ENCODE measurements at regions not wholly inside any gene's neighbourhood (a gene's known extent, or its start where the extent isn't known, plus 50 kb on each side); places are given as distances from the start of the nearest gene placed in this dataset.

GRCh38 chr12:88273450-88273849 lies 131.3 kb downstream of the TMTC3 start:
- H3K27me3 ChIP-seq (ENCODE audit: control insufficient read depth, insufficient read depth, low read length), result no peaks in the 10 kb centered on the region
- no peaks in the 10 kb centered on the region for H3K79me1 ChIP-seq (ENCODE audit: low read depth in 1 of 2, low read length in 2 of 2)
- no peaks in the 10 kb centered on the region for H3K4me1 ChIP-seq (ENCODE audit: control insufficient read depth, insufficient read depth, low read length)
- no peak overlapping the region for H2AK9ac ChIP-seq (replicated peaks; ENCODE audit: low read depth, low read length, poor library complexity)
- intact Hi-C loops (cut with micrococcal nuclease), result no loop called here
- no peak overlapping the region for H3K4me2 ChIP-seq (ENCODE audit: low read depth, low read length)
- H4K8ac ChIP-seq (ENCODE audit: low read depth in 2 of 2, low read length in 2 of 2), result no peak overlapping the region
- H3K9me1 ChIP-seq (ENCODE audit: insufficient read depth, low read length), result no peaks in the 10 kb centered on the region
- dilution Hi-C loops (cut with HindIII; ENCODE audit: low sequenced_read_pairs, unreplicated experiment), result no loop called here
- ChIA-PET CTCF (no interaction called here), POLR2A (ENCODE audit: unreplicated experiment) (no interaction called here)
- no peak overlapping the region for H3K4ac ChIP-seq (ENCODE audit: low read depth, low read length)
- no CpG with 5 or more reads among the region's 2 CpGs for WGBS, 2 experiments (ENCODE audit: extremely low coverage in 2 of 2, insufficient read length in 1 of 2)
- no peak overlapping the region for H3K27ac ChIP-seq (ENCODE audit: insufficient read depth, low read length)
- H3K36me3 ChIP-seq (ENCODE audit: control insufficient read depth, insufficient read depth, low read length), result no peaks in the 10 kb centered on the region
- H2BK15ac ChIP-seq (ENCODE audit: low read depth, low read length), result no peak overlapping the region
- no peak overlapping the region for H4K5ac ChIP-seq (ENCODE audit: low read depth, low read length)
- DNase-seq (no peak), ATAC-seq (ENCODE audit: low read depth) (no peak)
- H2BK5ac ChIP-seq (ENCODE audit: low read depth, low read length, poor library complexity, severe bottlenecking), result no peak overlapping the region
- H2AFZ ChIP-seq (replicated peaks; ENCODE audit: low read length, poor library complexity), result no peak overlapping the region
- no TSS peak for BruUV-seq (replicated peaks)
- no peak overlapping the region for H3K18ac ChIP-seq (ENCODE audit: low read depth, low read length)
- no peaks in the 10 kb centered on the region for H3K9me3 ChIP-seq (ENCODE audit: control insufficient read depth, insufficient read depth, low read length)
- no peak overlapping the region for H2AK5ac ChIP-seq (ENCODE audit: low read depth, low read length)
- H3K4me3 ChIP-seq (ENCODE audit: insufficient read depth, low read depth, low read length), result no peak overlapping the region
- no peak overlapping the region for H2BK20ac ChIP-seq (ENCODE audit: low read depth, low read length)
- H4K20me1 ChIP-seq (ENCODE audit: insufficient read depth, low read length), result no peaks in the 10 kb centered on the region
- no peak overlapping the region for H3K56ac ChIP-seq (ENCODE audit: extremely low read depth, insufficient read depth, low read length)
- no peak overlapping the region for H3K23ac ChIP-seq (ENCODE audit: low read depth, low read length)
- no peak overlapping the region for H4K91ac ChIP-seq (ENCODE audit: insufficient read depth, low read depth, low read length)
- H2BK120ac ChIP-seq (ENCODE audit: low read depth, low read length), result no peak overlapping the region
- in situ Hi-C loops (cut with MboI; ENCODE audit: low sequenced_read_pairs), result no loop called here
- H3K14ac ChIP-seq (replicated peaks; ENCODE audit: low read depth, low read length), result no peak overlapping the region
- no peak overlapping the region for H3K9ac ChIP-seq (ENCODE audit: low read depth, low read length)
- TF ChIP-seq RCOR1 (IDR thresholded peaks at IDR 0.05; ENCODE audit: insufficient replicate concordance, low read length) (no peak), POLR2A (IDR thresholded peaks at IDR 0.05; ENCODE audit: low read depth, low read length) (no peak), MXI1 (IDR thresholded peaks at IDR 0.05; ENCODE audit: borderline replicate concordance, low read depth, low read length) (no peak), CHD1 (IDR thresholded peaks at IDR 0.05; ENCODE audit: low read depth, low read length) (no peak), ELK1 (IDR thresholded peaks at IDR 0.05; ENCODE audit: borderline replicate concordance, low read depth, low read length) (no peak), CTCF (conservative IDR thresholded peaks at IDR 0.05; ENCODE audit: low read depth, low read length) (no peak), RFX5 (IDR thresholded peaks at IDR 0.05; ENCODE audit: low read depth, low read length) (no peak), NFE2L2 (IDR thresholded peaks at IDR 0.05; ENCODE audit: low read depth, low read length) (no peak), BHLHE40 (IDR thresholded peaks at IDR 0.05; ENCODE audit: low read depth, low read length) (no peak), USF2 (IDR thresholded peaks at IDR 0.05; ENCODE audit: low read depth, low read length) (no peak), MAFK (IDR thresholded peaks at IDR 0.05; ENCODE audit: low read depth, low read length) (no peak)

All from IMR-90 (cell line).